ENCODE measurements at regions not wholly inside any gene's neighbourhood (a gene's known extent, or its start where the extent isn't known, plus 50 kb on each side); places are given as distances from the start of the nearest gene placed in this dataset.

DNA sequence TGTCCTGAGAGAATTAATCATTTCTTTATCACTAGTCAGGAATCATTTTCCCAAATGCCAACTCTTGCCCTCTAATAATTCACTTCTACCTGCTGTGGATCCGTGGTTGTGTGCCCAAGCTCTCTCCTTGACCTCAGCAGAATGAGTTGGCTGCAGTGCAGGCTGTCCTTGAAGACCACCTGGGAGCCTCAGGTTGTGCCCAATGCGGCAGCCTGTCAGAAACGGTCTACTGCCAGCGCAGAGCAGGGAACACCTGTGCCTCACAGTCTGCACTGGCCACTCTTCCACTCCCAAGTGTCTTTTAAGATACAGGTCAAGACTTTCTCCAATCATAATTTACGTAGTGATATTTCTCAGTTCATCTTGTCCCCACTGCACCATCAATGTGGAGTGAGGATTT, 246.0 kb upstream of the PHF14 start:
- no peak overlapping the region for H3K4me3 ChIP-seq (ENCODE audit: low read depth, low read length)
- POLR2A ChIA-PET, result no interaction called here
- no peak for TF ChIP-seq CTCF (IDR thresholded peaks at IDR 0.05; ENCODE audit: insufficient read depth, low read length, missing control alignments)
- CTCF ChIA-PET, result no interaction called here
- no peak for DNase-seq (ENCODE audit: low read depth, low spot score)

DNA sequence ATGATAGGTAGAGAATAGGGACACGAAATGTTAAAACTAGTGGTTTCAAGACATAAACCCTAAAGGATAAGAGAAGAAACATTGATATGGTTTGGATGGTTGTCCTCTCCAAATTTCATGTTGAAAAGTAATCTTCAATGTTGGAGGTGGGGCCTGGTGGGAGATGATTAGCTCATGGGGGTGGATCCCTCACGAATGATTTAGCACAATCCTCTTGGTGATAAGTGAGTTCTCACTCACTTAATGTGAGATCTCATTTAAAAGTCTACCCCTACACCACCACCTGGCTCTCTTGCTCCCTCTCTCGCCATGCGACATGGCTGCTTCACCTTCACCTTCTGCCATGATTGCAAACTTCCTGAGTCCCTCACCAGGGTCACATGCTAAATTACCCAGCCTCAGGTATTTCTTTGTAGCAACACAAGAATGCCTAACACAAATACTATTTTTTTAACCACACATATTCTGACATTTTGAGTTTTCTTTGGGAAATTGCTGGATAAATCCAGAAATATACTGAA, 242.4 kb upstream of the PHF14 start:
- DNase-seq (ENCODE audit: low read depth, low spot score), result no peak
- ChIA-PET POLR2A (no interaction called here), CTCF (no interaction called here)
- TF ChIP-seq CTCF (IDR thresholded peaks at IDR 0.05; ENCODE audit: insufficient read depth, low read length, missing control alignments), result no peak
- H3K4me3 ChIP-seq (ENCODE audit: low read depth, low read length), result no peak overlapping the region

DNA sequence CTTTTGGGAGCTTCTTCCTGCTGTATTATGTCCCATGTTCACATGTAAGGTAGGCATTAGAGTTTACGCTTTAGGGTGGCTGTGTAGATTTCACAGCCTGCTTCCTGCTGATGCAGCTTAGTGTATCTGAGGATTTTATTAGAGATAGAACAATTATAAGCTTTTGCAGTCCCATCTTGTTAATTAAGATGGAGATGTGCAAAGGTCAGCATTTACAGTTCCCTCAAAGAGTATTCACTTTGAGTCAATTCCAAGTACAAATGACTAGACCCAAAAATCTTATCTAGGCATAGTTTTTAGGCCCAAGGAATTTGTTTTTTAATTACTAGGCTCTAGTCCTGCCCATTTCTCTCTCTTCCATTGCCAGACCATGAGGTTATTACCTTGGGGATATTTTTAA, 239.9 kb upstream of the PHF14 start:
- H3K4me3 ChIP-seq (ENCODE audit: low read depth, low read length), result no peak overlapping the region
- TF ChIP-seq CTCF (IDR thresholded peaks at IDR 0.05; ENCODE audit: insufficient read depth, low read length, missing control alignments), result no peak
- ChIA-PET POLR2A (no interaction called here), CTCF (no interaction called here)
- DNase-seq (ENCODE audit: low read depth, low spot score), result no peak

DNA sequence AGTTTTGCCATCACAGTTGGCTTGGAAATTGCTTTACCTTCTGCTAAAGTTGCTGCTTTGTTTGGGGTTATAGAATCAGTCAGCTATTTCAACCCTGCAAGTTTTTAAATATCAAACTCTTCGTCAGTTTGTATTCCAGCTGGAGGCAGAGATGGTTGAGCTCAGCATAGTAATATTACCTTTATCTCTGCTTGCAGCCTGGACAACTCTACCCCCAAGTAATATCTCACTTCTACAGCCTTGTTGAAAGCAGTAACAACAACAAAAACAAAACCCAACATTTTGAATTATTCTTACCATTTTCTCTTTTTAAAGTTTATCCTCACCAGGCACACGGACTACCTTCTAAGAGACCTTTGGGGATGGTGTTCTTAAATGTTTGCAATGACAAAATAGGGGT, 239.1 kb upstream of the PHF14 start:
- TF ChIP-seq CTCF (IDR thresholded peaks at IDR 0.05; ENCODE audit: insufficient read depth, low read length, missing control alignments), result no peak
- CTCF ChIA-PET, result no interaction called here
- DNase-seq (ENCODE audit: low read depth, low spot score), result no peak
- POLR2A ChIA-PET, result no interaction called here
- H3K4me3 ChIP-seq (ENCODE audit: low read depth, low read length), result no peak overlapping the region

- H3K4me3 ChIP-seq (ENCODE audit: low read depth, low read length), result no peak overlapping the region
- DNase-seq (ENCODE audit: low read depth, low spot score), result no peak
- ChIA-PET CTCF (no interaction called here), POLR2A (no interaction called here)
- no peak for TF ChIP-seq CTCF (IDR thresholded peaks at IDR 0.05; ENCODE audit: insufficient read depth, low read length, missing control alignments)
Measured at GRCh38 chr7:10739401-10739800, 234.3 kb upstream of the PHF14 start.

GRCh38 chr7:10740805-10741204, 232.9 kb upstream of the PHF14 start:
- ChIA-PET POLR2A (no interaction called here), CTCF (no interaction called here)
- no peak overlapping the region for H3K4me3 ChIP-seq (ENCODE audit: low read depth, low read length)
- DNase-seq (ENCODE audit: low read depth, low spot score), result no peak
- no peak for TF ChIP-seq CTCF (IDR thresholded peaks at IDR 0.05; ENCODE audit: insufficient read depth, low read length, missing control alignments)

All from AG04449 (cell line).